Gastroesophageal sphincter (tissue), 4 donors: ENCODE measurements at regions not wholly inside any gene's neighbourhood (a gene's known extent, or its start where the extent isn't known, plus 50 kb on each side); places are given as distances from the start of the nearest gene placed in this dataset.
"Not testable (repeated sequence)": the region's sequence is repeated elsewhere in the genome, so short reads cannot be mapped to it uniquely, and the experiment has no call there.

Experiments
- ATAC-seq: fragments of 150-250 bp; one replicate; pipeline ENCODE4 v1.9.1; 2016; ENCODE audit warnings: mild to moderate bottlenecking, moderate library complexity
- H3K27ac ChIP-seq, 4 donors: fragments of 200-600 bp; sonication (generic) in 3 of 4; 1 replicate in 3 of 4; 2 replicates in 1 of 4; pipeline ENCODE4 v1.5.1; 2016 to 2019
- H3K27me3 ChIP-seq: fragments of 200-600 bp; sonication (generic); one replicate; pipeline ENCODE4 v1.5.1; 2019
- H3K36me3 ChIP-seq, 2 donors: fragments of 200-600 bp; sonication (generic); one replicate each; pipeline ENCODE4 v1.5.1; 2019; ENCODE audit warnings: control low read depth in 1 of 2
- H3K4me1 ChIP-seq, 3 donors: fragments of 200-600 bp; sonication (generic); 1 replicate in 2 of 3; 2 replicates in 1 of 3; pipeline ENCODE4 v1.5.1; 2016 to 2019; ENCODE audit warnings: control low read depth in 2 of 3
- H3K4me3 ChIP-seq, 2 donors: fragments of 200-600 bp; sonication (generic); one replicate each; pipeline ENCODE4 v1.5.1; 2019; ENCODE audit warnings: mild to moderate bottlenecking in 1 of 2, moderate library complexity in 1 of 2
- H3K9me3 ChIP-seq, 3 donors: fragments of 200-600 bp; sonication (generic); one replicate each; pipeline ENCODE4 v1.5.1; 2017 to 2019; ENCODE audit warnings: control low read depth in 2 of 3
- CTCF ChIP-seq, 4 experiments: fragments of 200-600 bp in 2 of 4; fragments of 450-650 bp in 2 of 4; sonication (generic) in 1 of 4; IDR thresholded peaks; one replicate each; pipeline ENCODE4 v1.5.1; 2017 to 2019; ENCODE audit warnings: antibody characterized with exemption in 4 of 4, mild to moderate bottlenecking in 2 of 4, moderate library complexity in 2 of 4
- EP300 ChIP-seq: sonication (generic); formaldehyde crosslinking; IDR thresholded peaks from one replicate; pipeline ENCODE4 v1.6.1; 2017; ENCODE audit warnings: antibody characterized with exemption, mild to moderate bottlenecking
- POLR2A ChIP-seq, 2 donors: fragments of 450-650 bp; IDR thresholded peaks; one replicate each; pipeline ENCODE4 v1.6.1; 2017; ENCODE audit warnings: antibody characterized with exemption in 2 of 2, mild to moderate bottlenecking in 2 of 2, moderate library complexity in 1 of 2
- POLR2AphosphoS5 ChIP-seq: sonication (generic); formaldehyde crosslinking; IDR thresholded peaks from one replicate; pipeline ENCODE4 v1.6.1; 2017; ENCODE audit warnings: antibody characterized with exemption
- WGBS, 2 donors: methylation state at CpG; one replicate each; pipeline ENCODE4 v1.1.5; 2018; ENCODE audit warnings: low coverage in 1 of 2; 5-methylcytosine and 5-hydroxymethylcytosine counted together

GRCh38 chr7:121499624-121500023 is 103.5 kb upstream of the FAM3C start:
- H3K4me3 ChIP-seq, result no peak overlapping the region
- H3K36me3 ChIP-seq, result no peaks in the 10 kb centered on the region
- H3K9me3 ChIP-seq, result peaks cover 0 to 5% (median 0%) of the 10 kb centered on the region in 3 donors
- H3K4me1 ChIP-seq, result no peaks in the 10 kb centered on the region
- H3K27me3 ChIP-seq, result no peaks in the 10 kb centered on the region
- 68 to 70% methylated on average over 4 of the region's 4 CpGs for WGBS, 2 donors
- H3K27ac ChIP-seq, result no peak overlapping the region
- ATAC-seq, result no peak
- TF ChIP-seq CTCF (IDR thresholded peaks at IDR 0.05) (no peak), EP300 (no peak), POLR2AphosphoS5 (no peak), POLR2A (IDR thresholded peaks at IDR 0.05) (no peak)

- ATAC-seq, result no peak
- no peaks in the 10 kb centered on the region for H3K4me1 ChIP-seq
These were observed 102.7 kb upstream of the FAM3C start for GRCh38 chr7:121498816-121499215.

GRCh38 chr7:121497545-121497944 is 101.4 kb upstream of the FAM3C start:
- H3K27me3 ChIP-seq, H3K27ac ChIP-seq, H3K36me3 ChIP-seq, H3K4me3 ChIP-seq, H3K4me1 ChIP-seq, H3K9me3 ChIP-seq, ATAC-seq: not testable (repeated sequence)
- 92 to 94% methylated on average over 2 to 4 of the region's 4 CpGs for WGBS, 2 donors

More at GRCh38 chr7:121498816-121499215, 102.7 kb upstream of the FAM3C start:
- Histone ChIP-seq H3K4me3 (no peak overlapping the region), H3K27ac (no peak overlapping the region), H3K36me3 (no peaks in the 10 kb centered on the region), H3K27me3 (no peaks in the 10 kb centered on the region), H3K9me3 (no peaks in the 10 kb centered on the region)
- TF ChIP-seq POLR2A (IDR thresholded peaks at IDR 0.05), result no peak
- no peak for TF ChIP-seq CTCF (IDR thresholded peaks at IDR 0.05)
- TF ChIP-seq POLR2AphosphoS5, result no peak
- TF ChIP-seq EP300, result no peak
- WGBS, 2 donors, result 69 to 78% methylated on average over 1 of the region's 1 CpG

- no peaks in the 10 kb centered on the region for H3K9me3 ChIP-seq
- H3K4me3 ChIP-seq, result no peak overlapping the region
- TF ChIP-seq POLR2A (IDR thresholded peaks at IDR 0.05) (no peak), CTCF (IDR thresholded peaks at IDR 0.05) (no peak)
- H3K4me1 ChIP-seq, result no peaks in the 10 kb centered on the region
- no peaks in the 10 kb centered on the region for H3K36me3 ChIP-seq
- H3K27ac ChIP-seq, result no peak overlapping the region
- ATAC-seq, result no peak
- no peaks in the 10 kb centered on the region for H3K27me3 ChIP-seq
These were observed 98.4 kb upstream of the FAM3C start for GRCh38 chr7:121494516-121494915.

GRCh38 chr7:121493553-121493952 is 97.4 kb upstream of the FAM3C start:
- no peak for ATAC-seq
- Histone ChIP-seq H3K27me3 (no peaks in the 10 kb centered on the region), H3K4me3 (no peak overlapping the region), H3K9me3 (no peaks in the 10 kb centered on the region), H3K36me3 (no peaks in the 10 kb centered on the region), H3K4me1 (no peaks in the 10 kb centered on the region), H3K27ac (no peak overlapping the region)
- no peak for TF ChIP-seq EP300
- TF ChIP-seq CTCF (IDR thresholded peaks at IDR 0.05), result no peak
- TF ChIP-seq POLR2AphosphoS5, result no peak
- TF ChIP-seq POLR2A (IDR thresholded peaks at IDR 0.05), result no peak
- WGBS, 2 donors, result 54 to 77% methylated on average over 1 of the region's 1 CpG

- no peaks in the 10 kb centered on the region for H3K9me3 ChIP-seq
- ATAC-seq, result no peak
- no peak overlapping the region for H3K4me3 ChIP-seq
- no peak for TF ChIP-seq POLR2A (IDR thresholded peaks at IDR 0.05)
- 81 to 91% methylated on average over 5 of the region's 5 CpGs for WGBS, 2 donors
- H3K27me3 ChIP-seq, result no peaks in the 10 kb centered on the region
- H3K36me3 ChIP-seq, result no peaks in the 10 kb centered on the region
- peaks cover 0 to 8% (median 0%) of the 10 kb centered on the region in 3 donors for H3K4me1 ChIP-seq
- no peak overlapping the region for H3K27ac ChIP-seq
These were observed 94.2 kb upstream of the FAM3C start for GRCh38 chr7:121490309-121490708.
